Spinal cord (tissue), 9 donors: ENCODE measurements at regions not wholly inside any gene's neighbourhood (a gene's known extent, or its start where the extent isn't known, plus 50 kb on each side); places are given as distances from the start of the nearest gene placed in this dataset.
"Not testable (repeated sequence)": the region's sequence is repeated elsewhere in the genome, so short reads cannot be mapped to it uniquely, and the experiment has no call there.

Experiments used
- DNase-seq, 6 donors: peaks; one replicate each; pipeline versions ENCODE4 v3.0.0 to v3.0.0-alpha.2; 2013 to 2015; ENCODE audit warnings: low spot score in 6 of 6, low read depth in 4 of 6
- H3K27ac ChIP-seq: one replicate; pipeline ENCODE4 v1.5.1; 2013; ENCODE audit warnings: low read depth, low read length, control low read depth
- H3K27me3 ChIP-seq: one replicate; pipeline ENCODE4 v1.6.1; 2013; ENCODE audit warnings: low read length; ENCODE audit not compliant: control insufficient read depth, insufficient read depth
- H3K36me3 ChIP-seq: one replicate; pipeline ENCODE4 v1.6.1; 2013; ENCODE audit warnings: low read length; ENCODE audit not compliant: control insufficient read depth, insufficient read depth
- H3K4me1 ChIP-seq: one replicate; pipeline ENCODE4 v1.6.1; 2013; ENCODE audit warnings: low read length; ENCODE audit not compliant: control insufficient read depth, insufficient read depth
- H3K4me3 ChIP-seq: one replicate; pipeline ENCODE4 v1.5.1; 2013; ENCODE audit warnings: low read depth, low read length, control low read depth
- H3K9me3 ChIP-seq: one replicate; pipeline ENCODE4 v1.6.1; 2013; ENCODE audit warnings: low read length; ENCODE audit not compliant: control insufficient read depth, insufficient read depth
- WGBS: methylation state at CpG from one replicate; pipeline ENCODE4 v1.1.5; 2013; ENCODE audit warnings: missing lambda C conversion rate; ENCODE audit not compliant: insufficient coverage; 5-methylcytosine and 5-hydroxymethylcytosine counted together
- donor health status: healthy.

- H3K27me3 ChIP-seq, result peaks cover 2% of the 10 kb centered on the region
- 86% methylated on average over 4 of the region's 7 CpGs for WGBS
Measured at GRCh38 chr15:26128611-26129140, 265.5 kb upstream of the ATP10A start.

DNA sequence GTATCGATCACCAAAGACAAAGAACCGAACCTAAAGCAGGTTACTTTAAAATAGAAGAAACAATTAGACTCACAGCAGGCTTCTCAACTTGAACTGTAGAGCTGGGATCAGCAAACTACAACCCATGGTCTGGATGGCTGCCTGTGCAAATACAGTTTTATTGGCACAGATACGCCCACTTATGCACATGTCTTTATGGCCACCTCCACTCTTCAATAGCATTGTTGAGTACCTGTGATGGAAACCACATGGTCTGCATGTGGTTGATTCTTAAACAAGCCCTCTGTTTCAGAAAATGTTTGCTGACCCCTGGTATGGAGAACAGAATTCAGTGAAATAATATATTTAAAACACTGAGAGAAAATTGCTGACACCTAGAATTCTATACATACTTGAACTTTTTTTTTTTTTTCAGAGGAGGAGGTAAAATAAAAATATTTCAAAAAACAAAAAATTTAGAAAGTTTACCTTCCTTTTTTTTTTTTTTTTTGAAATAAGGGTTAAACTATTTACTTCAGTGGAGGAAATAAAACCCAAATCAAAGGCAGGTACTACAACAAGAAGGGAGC is 263.8 kb upstream of the ATP10A start:
- H3K9me3 ChIP-seq, result no peaks in the 10 kb centered on the region
- no peak overlapping the region for H3K27ac ChIP-seq
- peaks cover 6% of the 10 kb centered on the region for H3K4me1 ChIP-seq
- no peak overlapping the region for H3K4me3 ChIP-seq
- no peaks in the 10 kb centered on the region for H3K36me3 ChIP-seq
- no peaks in the 10 kb centered on the region for H3K27me3 ChIP-seq
- DNase-seq, result no peak
- 83% methylated on average over 2 of the region's 3 CpGs for WGBS

More at GRCh38 chr15:26128611-26129140, 265.5 kb upstream of the ATP10A start:
- Histone ChIP-seq H3K27ac (no peak overlapping the region), H3K4me3 (no peak overlapping the region), H3K4me1 (peaks cover 6% of the 10 kb centered on the region), H3K36me3 (no peaks in the 10 kb centered on the region), H3K9me3 (no peaks in the 10 kb centered on the region)
- no peak for DNase-seq

- Histone ChIP-seq H3K27me3 (no peaks in the 10 kb centered on the region), H3K4me1 (peaks cover 6% of the 10 kb centered on the region), H3K36me3 (no peaks in the 10 kb centered on the region), H3K9me3 (no peaks in the 10 kb centered on the region), H3K4me3 (no peak overlapping the region), H3K27ac (no peak overlapping the region)
- WGBS, result 45% methylated on average over 5 of the region's 6 CpGs
- peak in 2 of 6 donors; percentile 39 to 86 for DNase-seq
Measured at GRCh38 chr15:26126070-26126469, 262.9 kb upstream of the ATP10A start.

- no peak overlapping the region for H3K4me3 ChIP-seq
- peak in 1 of 6 donors; percentile 4 for DNase-seq
- WGBS, result 91% methylated on average over 12 of the region's 12 CpGs
- peaks cover 6% of the 10 kb centered on the region for H3K4me1 ChIP-seq
- H3K9me3 ChIP-seq, result no peaks in the 10 kb centered on the region
- H3K27me3 ChIP-seq, result no peaks in the 10 kb centered on the region
- H3K36me3 ChIP-seq, result no peaks in the 10 kb centered on the region
- H3K27ac ChIP-seq, result no peak overlapping the region
Measured at GRCh38 chr15:26125664-26126063, 262.5 kb upstream of the ATP10A start.

- 87% methylated on average over 4 of the region's 6 CpGs for WGBS
- no peak for DNase-seq
- H3K4me3 ChIP-seq, result no peak overlapping the region
Measured at GRCh38 chr15:26119322-26119721, 256.2 kb upstream of the ATP10A start.

GRCh38 chr15:26115229-26115943 is 252.3 kb upstream of the ATP10A start:
- Histone ChIP-seq H3K4me1 (peaks cover 7% of the 10 kb centered on the region), H3K27me3 (no peaks in the 10 kb centered on the region), H3K36me3 (no peaks in the 10 kb centered on the region), H3K4me3 (no peak overlapping the region), H3K27ac (no peak overlapping the region), H3K9me3 (no peaks in the 10 kb centered on the region)
- peak in 3 of 6 donors; percentile 7 to 20 (median 20) for DNase-seq
- 29% methylated on average over 5 of the region's 9 CpGs for WGBS

More at GRCh38 chr15:26119322-26119721, 256.2 kb upstream of the ATP10A start:
- Histone ChIP-seq H3K4me1 (peaks cover 7% of the 10 kb centered on the region), H3K36me3 (no peaks in the 10 kb centered on the region), H3K27ac (no peak overlapping the region), H3K9me3 (no peaks in the 10 kb centered on the region), H3K27me3 (no peaks in the 10 kb centered on the region)

DNA sequence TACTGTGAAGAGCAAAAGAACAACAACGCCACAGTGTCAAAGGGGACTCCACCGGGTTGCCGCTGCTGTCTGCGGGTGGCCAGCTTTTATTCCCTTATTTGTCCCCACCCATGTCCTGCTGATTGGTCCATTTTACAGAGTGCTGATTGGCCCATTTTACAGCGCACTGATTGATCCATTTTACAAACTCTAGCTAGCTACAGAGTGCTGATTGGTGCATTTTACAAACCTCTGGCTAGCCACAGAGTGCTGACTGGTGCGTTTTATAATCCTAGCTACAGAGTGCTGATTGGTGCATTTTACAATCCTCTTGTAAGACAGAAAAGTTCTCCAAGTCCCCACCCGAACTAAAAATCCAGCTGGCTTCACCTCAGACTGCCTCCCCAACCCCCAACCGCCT is 251.0 kb upstream of the ATP10A start:
- H3K27me3 ChIP-seq, H3K27ac ChIP-seq, H3K4me3 ChIP-seq, H3K9me3 ChIP-seq, DNase-seq, H3K4me1 ChIP-seq, H3K36me3 ChIP-seq: not testable (repeated sequence)
- 90% methylated on average over 6 of the region's 8 CpGs for WGBS

DNA sequence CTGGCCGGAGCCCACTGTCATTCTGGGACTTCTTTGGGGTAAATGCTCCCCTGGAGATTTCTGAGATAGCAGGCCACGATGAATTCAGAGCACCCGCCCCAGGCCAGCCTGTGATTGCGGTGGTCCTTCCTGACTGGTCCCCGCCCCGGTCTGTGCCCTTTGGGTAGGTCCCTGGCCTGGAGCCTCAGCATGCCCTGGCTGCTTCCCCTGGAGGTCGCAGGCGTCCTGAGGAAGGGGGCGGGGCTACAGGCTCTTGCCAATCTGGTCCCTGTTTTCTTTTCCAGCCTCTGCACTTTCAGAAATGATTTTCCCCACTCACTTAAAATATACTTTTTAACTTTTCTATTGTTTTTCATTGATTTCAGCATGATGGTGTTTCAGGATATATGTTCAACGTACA is 250.2 kb upstream of the ATP10A start:
- H3K27ac ChIP-seq, result no peak overlapping the region
- H3K9me3 ChIP-seq, result no peaks in the 10 kb centered on the region
- no peak overlapping the region for H3K4me3 ChIP-seq
- 82% methylated on average over 8 of the region's 10 CpGs for WGBS
- no peak for DNase-seq
- peaks cover 7% of the 10 kb centered on the region for H3K4me1 ChIP-seq
- no peaks in the 10 kb centered on the region for H3K36me3 ChIP-seq
- H3K27me3 ChIP-seq, result no peaks in the 10 kb centered on the region

- no peak overlapping the region for H3K27ac ChIP-seq
- peaks cover 2% of the 10 kb centered on the region for H3K9me3 ChIP-seq
- no peak for DNase-seq
- H3K36me3 ChIP-seq, result no peaks in the 10 kb centered on the region
- WGBS, result 81% methylated on average over 3 of the region's 4 CpGs
- no peaks in the 10 kb centered on the region for H3K4me1 ChIP-seq
- no peaks in the 10 kb centered on the region for H3K27me3 ChIP-seq
- no peak overlapping the region for H3K4me3 ChIP-seq
Measured at GRCh38 chr15:26109203-26109602, 246.1 kb upstream of the ATP10A start.

DNA sequence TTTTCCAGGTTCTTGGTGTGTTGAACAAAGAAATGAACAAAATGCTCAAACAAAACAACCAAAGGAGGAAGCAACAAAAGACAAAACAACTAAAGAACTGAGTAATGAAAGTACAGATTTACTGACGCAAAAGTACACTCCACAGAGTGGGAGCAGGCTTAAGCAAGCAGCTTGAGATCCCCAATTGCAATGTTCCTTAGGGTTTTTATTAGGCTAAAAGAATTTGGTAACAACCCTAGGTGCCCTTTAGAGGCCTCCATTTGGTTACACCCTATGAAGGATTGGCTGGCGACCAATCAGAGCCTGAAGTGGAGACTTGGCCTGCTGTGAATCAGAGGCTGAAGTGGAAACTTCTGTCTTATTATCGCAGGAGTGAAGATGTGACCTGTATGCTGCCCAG is 243.4 kb upstream of the ATP10A start:
- Histone ChIP-seq H3K36me3 (no peaks in the 10 kb centered on the region), H3K9me3 (peaks cover 2% of the 10 kb centered on the region), H3K27ac (no peak overlapping the region), H3K4me3 (no peak overlapping the region), H3K27me3 (no peaks in the 10 kb centered on the region), H3K4me1 (no peaks in the 10 kb centered on the region)
- WGBS, result 100% methylated on average over 1 of the region's 3 CpGs
- DNase-seq, result no peak
